ENCODE measurements at regions not wholly inside any gene's neighbourhood (a gene's known extent, or its start where the extent isn't known, plus 50 kb on each side); places are given as distances from the start of the nearest gene placed in this dataset.

- no peaks in the 10 kb centered on the region for H3K36me3 ChIP-seq (ENCODE audit: control insufficient read depth, low read length)
- no peak overlapping the region for H3K4me2 ChIP-seq (ENCODE audit: low read length)
- H3K4me3 ChIP-seq (ENCODE audit: low read length): no peak overlapping the region
- H3K27me3 ChIP-seq (ENCODE audit: control insufficient read depth, low read length): no peaks in the 10 kb centered on the region
- no peaks in the 10 kb centered on the region for H3K4me1 ChIP-seq (ENCODE audit: control insufficient read depth, low read length)
- no peaks in the 10 kb centered on the region for H4K20me1 ChIP-seq (ENCODE audit: control insufficient read depth, insufficient read depth, low read depth, low read length)
- no peak for TF ChIP-seq EZH2phosphoT487 (IDR thresholded peaks at IDR 0.05; ENCODE audit: borderline replicate concordance, low read length)
- TF ChIP-seq, protein P1, sequence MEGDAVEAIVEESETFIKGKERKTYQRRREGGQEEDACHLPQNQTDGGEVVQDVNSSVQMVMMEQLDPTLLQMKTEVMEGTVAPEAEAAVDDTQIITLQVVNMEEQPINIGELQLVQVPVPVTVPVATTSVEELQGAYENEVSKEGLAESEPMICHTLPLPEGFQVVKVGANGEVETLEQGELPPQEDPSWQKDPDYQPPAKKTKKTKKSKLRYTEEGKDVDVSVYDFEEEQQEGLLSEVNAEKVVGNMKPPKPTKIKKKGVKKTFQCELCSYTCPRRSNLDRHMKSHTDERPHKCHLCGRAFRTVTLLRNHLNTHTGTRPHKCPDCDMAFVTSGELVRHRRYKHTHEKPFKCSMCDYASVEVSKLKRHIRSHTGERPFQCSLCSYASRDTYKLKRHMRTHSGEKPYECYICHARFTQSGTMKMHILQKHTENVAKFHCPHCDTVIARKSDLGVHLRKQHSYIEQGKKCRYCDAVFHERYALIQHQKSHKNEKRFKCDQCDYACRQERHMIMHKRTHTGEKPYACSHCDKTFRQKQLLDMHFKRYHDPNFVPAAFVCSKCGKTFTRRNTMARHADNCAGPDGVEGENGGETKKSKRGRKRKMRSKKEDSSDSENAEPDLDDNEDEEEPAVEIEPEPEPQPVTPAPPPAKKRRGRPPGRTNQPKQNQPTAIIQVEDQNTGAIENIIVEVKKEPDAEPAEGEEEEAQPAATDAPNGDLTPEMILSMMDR (IDR thresholded peaks at IDR 0.05; ENCODE audit: low read depth, low read length, poor library complexity, severe bottlenecking): no peak
- H3K27ac ChIP-seq (ENCODE audit: low read depth, low read length): no peak overlapping the region
- H3K9me3 ChIP-seq (ENCODE audit: control insufficient read depth, insufficient read depth, low read length): no peaks in the 10 kb centered on the region
- H3K9me2 ChIP-seq (replicated peaks; ENCODE audit: control insufficient read depth, low read length): no peaks in the 10 kb centered on the region
- H3F3A ChIP-seq (ENCODE audit: control insufficient read depth, insufficient read depth): no peaks in the 10 kb centered on the region
- no peaks in the 10 kb centered on the region for H3K79me2 ChIP-seq (ENCODE audit: control insufficient read depth, low read length)
These were observed 335.3 kb upstream of the ADAMTSL1 start for GRCh38 chr9:18138656-18139055.

DNA sequence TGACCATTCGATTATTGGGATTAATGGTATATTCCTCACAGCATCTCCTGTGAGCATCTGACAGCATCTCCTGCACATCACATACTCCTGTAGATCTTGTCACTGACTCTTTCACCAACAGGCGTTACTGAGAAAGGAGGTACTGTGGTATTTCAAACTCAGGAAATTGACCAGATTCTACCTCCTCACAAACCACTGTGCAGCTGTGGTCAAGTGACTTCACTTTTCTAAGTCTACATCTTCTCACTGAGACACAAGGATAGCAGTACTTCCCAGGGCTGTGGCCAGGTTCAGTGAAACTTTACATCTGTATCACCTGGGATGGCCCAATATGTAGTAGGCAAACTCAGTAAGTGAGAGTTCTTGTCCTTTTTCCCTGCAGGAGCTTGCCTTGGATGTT is 332.3 kb upstream of the ADAMTSL1 start:
- no peaks in the 10 kb centered on the region for H3K9me2 ChIP-seq (replicated peaks; ENCODE audit: control insufficient read depth, low read length)
- H3K27ac ChIP-seq (ENCODE audit: low read depth, low read length): no peak overlapping the region
- no peaks in the 10 kb centered on the region for H3K9me3 ChIP-seq (ENCODE audit: control insufficient read depth, insufficient read depth, low read length)
- H3K4me3 ChIP-seq (ENCODE audit: low read length): no peak overlapping the region
- no peaks in the 10 kb centered on the region for H3K79me2 ChIP-seq (ENCODE audit: control insufficient read depth, low read length)
- no peaks in the 10 kb centered on the region for H4K20me1 ChIP-seq (ENCODE audit: control insufficient read depth, insufficient read depth, low read depth, low read length)
- no peaks in the 10 kb centered on the region for H3K27me3 ChIP-seq (ENCODE audit: control insufficient read depth, low read length)
- no peak overlapping the region for H3K4me2 ChIP-seq (ENCODE audit: low read length)
- TF ChIP-seq EZH2phosphoT487 (IDR thresholded peaks at IDR 0.05; ENCODE audit: borderline replicate concordance, low read length): no peak
- TF ChIP-seq, protein P1 (IDR thresholded peaks at IDR 0.05; ENCODE audit: low read depth, low read length, poor library complexity, severe bottlenecking): no peak
- no peaks in the 10 kb centered on the region for H3F3A ChIP-seq (ENCODE audit: control insufficient read depth, insufficient read depth)
- H3K4me1 ChIP-seq (ENCODE audit: control insufficient read depth, low read length): no peaks in the 10 kb centered on the region
- H3K36me3 ChIP-seq (ENCODE audit: control insufficient read depth, low read length): no peaks in the 10 kb centered on the region

DNA sequence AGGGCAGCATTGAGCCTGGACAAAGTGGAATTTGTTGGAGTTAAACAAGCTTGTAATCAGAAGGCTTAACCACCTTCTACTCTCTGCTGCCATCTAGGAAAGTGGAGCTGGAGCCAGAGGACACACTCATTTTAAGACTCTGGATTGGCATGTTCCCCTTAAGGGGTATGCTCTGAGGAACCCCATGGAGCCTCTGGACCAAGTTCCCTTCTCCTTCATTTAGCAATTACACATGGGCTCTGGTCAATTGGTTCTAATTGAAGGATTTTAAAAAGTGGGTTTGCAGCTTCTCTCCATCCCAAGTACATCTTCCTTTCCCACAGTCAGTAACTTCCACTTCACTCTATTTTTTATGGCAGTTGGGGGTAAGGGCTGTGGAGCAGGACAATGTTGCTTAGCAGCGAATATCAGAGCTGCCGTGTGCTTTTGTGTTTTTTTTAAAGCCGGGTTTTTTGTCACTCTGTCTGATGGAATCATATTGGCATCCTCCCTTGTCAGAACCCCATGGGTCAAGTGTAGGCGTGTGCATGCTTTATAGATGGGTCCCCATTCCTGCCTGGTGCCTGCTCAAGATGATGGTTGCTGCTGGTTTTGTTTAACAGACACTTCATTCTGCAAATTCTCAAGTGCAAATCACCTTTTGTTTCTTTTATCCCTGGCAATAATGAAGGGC is 330.7 kb upstream of the ADAMTSL1 start:
- H3K4me2 ChIP-seq (ENCODE audit: low read length): no peak overlapping the region
- no peaks in the 10 kb centered on the region for H3K9me2 ChIP-seq (replicated peaks; ENCODE audit: control insufficient read depth, low read length)
- no peak overlapping the region for H3K27ac ChIP-seq (ENCODE audit: low read depth, low read length)
- no peaks in the 10 kb centered on the region for H3K79me2 ChIP-seq (ENCODE audit: control insufficient read depth, low read length)
- no peaks in the 10 kb centered on the region for H3F3A ChIP-seq (ENCODE audit: control insufficient read depth, insufficient read depth)
- H3K9me3 ChIP-seq (ENCODE audit: control insufficient read depth, insufficient read depth, low read length): no peaks in the 10 kb centered on the region
- no peaks in the 10 kb centered on the region for H3K27me3 ChIP-seq (ENCODE audit: control insufficient read depth, low read length)
- H3K4me3 ChIP-seq (ENCODE audit: low read length): no peak overlapping the region
- H3K4me1 ChIP-seq (ENCODE audit: control insufficient read depth, low read length): no peaks in the 10 kb centered on the region
- no peaks in the 10 kb centered on the region for H3K36me3 ChIP-seq (ENCODE audit: control insufficient read depth, low read length)
- TF ChIP-seq, protein P1 (IDR thresholded peaks at IDR 0.05; ENCODE audit: low read depth, low read length, poor library complexity, severe bottlenecking): no peak
- no peak for TF ChIP-seq EZH2phosphoT487 (IDR thresholded peaks at IDR 0.05; ENCODE audit: borderline replicate concordance, low read length)
- no peaks in the 10 kb centered on the region for H4K20me1 ChIP-seq (ENCODE audit: control insufficient read depth, insufficient read depth, low read depth, low read length)

Data from DOHH2 (cell line).